ENCODE measurements at regions not wholly inside any gene's neighbourhood (a gene's known extent, or its start where the extent isn't known, plus 50 kb on each side); places are given as distances from the start of the nearest gene placed in this dataset.

- 94% methylated on average over 2 of the region's 4 CpGs for WGBS
These were observed 50.5 kb upstream of the PLCL2 start for GRCh38 chr3:16834214-16834613.

DNA sequence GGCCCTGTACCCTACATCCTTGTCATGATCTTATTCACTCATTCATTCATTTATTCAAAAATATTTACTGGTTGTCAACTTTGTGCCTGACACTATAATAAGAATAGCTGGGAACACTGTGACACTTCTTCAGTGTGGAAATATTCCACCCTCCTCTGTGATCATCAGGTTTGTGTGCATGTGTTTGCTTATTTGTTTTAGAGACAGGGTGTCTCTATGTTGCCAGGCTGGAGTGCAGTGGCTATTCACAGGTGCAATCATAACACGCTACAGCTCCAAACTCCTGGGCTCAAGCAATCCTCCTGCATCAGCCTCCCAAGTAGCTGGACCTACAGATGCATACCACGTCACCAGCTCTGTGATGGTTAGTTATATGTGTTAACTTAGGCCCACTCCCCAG lies 50.0 kb upstream of the PLCL2 start:
- Histone ChIP-seq H2AK5ac (ENCODE audit: low read length, severe bottlenecking) (no peak overlapping the region), H3K4ac (ENCODE audit: low read depth in 1 of 2, low read length in 2 of 2) (no peak overlapping the region), H2BK12ac (ENCODE audit: low read length in 2 of 2) (no peak overlapping the region), H2AFZ (ENCODE audit: low read depth, low read length) (no peak overlapping the region), H3K36me3 (ENCODE audit: control insufficient read depth in 1 of 2, insufficient read depth in 2 of 2, low read depth in 1 of 2, low read length in 2 of 2) (no peaks in the 10 kb centered on the region), H3K23ac (ENCODE audit: low read length in 2 of 2) (no peak overlapping the region), H3K27ac (ENCODE audit: low read length, poor library complexity, severe bottlenecking) (no peak overlapping the region), H3K9me3 (ENCODE audit: control insufficient read depth, low read length) (no peaks in the 10 kb centered on the region), H2BK15ac (ENCODE audit: low read depth, poor library complexity, severe bottlenecking) (no peak overlapping the region), H2BK5ac (ENCODE audit: low read depth, low read length, poor library complexity, severe bottlenecking) (no peak overlapping the region), H3K9ac (ENCODE audit: low read length) (no peak overlapping the region), H2BK120ac (ENCODE audit: low read depth, low read length) (no peak overlapping the region), H3K18ac (ENCODE audit: low read depth in 1 of 2, low read length in 2 of 2) (no peak overlapping the region), H3K79me1 (replicated peaks; ENCODE audit: low read length, poor library complexity, severe bottlenecking) (no peaks in the 10 kb centered on the region), H3K4me2 (ENCODE audit: low read length, poor library complexity, severe bottlenecking) (no peak overlapping the region), H4K8ac (ENCODE audit: low read length) (no peak overlapping the region), H3K4me1 (ENCODE audit: control insufficient read depth, insufficient read depth, low read depth, low read length) (no peaks in the 10 kb centered on the region), H3K27me3 (ENCODE audit: control insufficient read depth in 1 of 2, insufficient read depth in 1 of 2, low read length in 2 of 2) (no peaks in the 10 kb centered on the region), H4K91ac (ENCODE audit: low read length) (no peak overlapping the region), H3K4me3 (ENCODE audit: insufficient read depth in 1 of 2, low read depth in 1 of 2, low read length in 2 of 2) (no peak overlapping the region), H3K14ac (ENCODE audit: low read length in 2 of 2) (no peak overlapping the region)
- no peak for DNase-seq
- 100% methylated on average over 1 of the region's 2 CpGs for WGBS

More at GRCh38 chr3:16834214-16834613, 50.5 kb upstream of the PLCL2 start:
- no peaks in the 10 kb centered on the region for H3K27me3 ChIP-seq (ENCODE audit: control insufficient read depth in 1 of 2, insufficient read depth in 1 of 2, low read length in 2 of 2)
- no peaks in the 10 kb centered on the region for H3K9me3 ChIP-seq (ENCODE audit: control insufficient read depth, low read length)
- H3K79me1 ChIP-seq (replicated peaks; ENCODE audit: low read length, poor library complexity, severe bottlenecking) = no peaks in the 10 kb centered on the region
- H3K4me2 ChIP-seq (ENCODE audit: low read length, poor library complexity, severe bottlenecking) = no peak overlapping the region
- H3K14ac ChIP-seq (ENCODE audit: low read length in 2 of 2) = no peak overlapping the region
- no peak overlapping the region for H3K4me3 ChIP-seq (ENCODE audit: insufficient read depth in 1 of 2, low read depth in 1 of 2, low read length in 2 of 2)
- DNase-seq = no peak
- no peak overlapping the region for H2BK120ac ChIP-seq (ENCODE audit: low read depth, low read length)
- H3K4ac ChIP-seq (ENCODE audit: low read depth in 1 of 2, low read length in 2 of 2) = no peak overlapping the region
- H2BK12ac ChIP-seq (ENCODE audit: low read length in 2 of 2) = no peak overlapping the region
- H3K23ac ChIP-seq (ENCODE audit: low read length in 2 of 2) = no peak overlapping the region
- H3K9ac ChIP-seq (ENCODE audit: low read length) = no peak overlapping the region
- no peak overlapping the region for H4K91ac ChIP-seq (ENCODE audit: low read length)
- no peak overlapping the region for H2AFZ ChIP-seq (ENCODE audit: low read depth, low read length)
- no peak overlapping the region for H2AK5ac ChIP-seq (ENCODE audit: low read length, severe bottlenecking)
- no peaks in the 10 kb centered on the region for H3K36me3 ChIP-seq (ENCODE audit: control insufficient read depth in 1 of 2, insufficient read depth in 2 of 2, low read depth in 1 of 2, low read length in 2 of 2)
- no peak overlapping the region for H4K8ac ChIP-seq (ENCODE audit: low read length)
- no peak overlapping the region for H2BK15ac ChIP-seq (ENCODE audit: low read depth, poor library complexity, severe bottlenecking)
- no peak overlapping the region for H3K27ac ChIP-seq (ENCODE audit: low read length, poor library complexity, severe bottlenecking)
- no peak overlapping the region for H3K18ac ChIP-seq (ENCODE audit: low read depth in 1 of 2, low read length in 2 of 2)
- no peak overlapping the region for H2BK5ac ChIP-seq (ENCODE audit: low read depth, low read length, poor library complexity, severe bottlenecking)
- no peaks in the 10 kb centered on the region for H3K4me1 ChIP-seq (ENCODE audit: control insufficient read depth, insufficient read depth, low read depth, low read length)

All from mesenchymal stem cell (in vitro differentiated cells and primary cell).